Neural progenitor cell (in vitro differentiated cells): ENCODE measurements at regions not wholly inside any gene's neighbourhood (a gene's known extent, or its start where the extent isn't known, plus 50 kb on each side); places are given as distances from the start of the nearest gene placed in this dataset.
A peak's percentile ranks its signal among the peaks of the same experiment; 100 is the strongest.
"Not testable (repeated sequence)": the region's sequence is repeated elsewhere in the genome, so short reads cannot be mapped to it uniquely, and the experiment has no call there.

Source experiments
- DNase-seq: peaks from one replicate; pipeline ENCODE4 v3.0.0-alpha.2; 2016; ENCODE audit warnings: low spot score
- H2AFZ ChIP-seq: fragments of 200-600 bp; sonication (generic); replicated peaks from 2 replicates; pipeline ENCODE4 v1.6.1; 2016; ENCODE audit warnings: antibody characterized with exemption
- H3F3A ChIP-seq: fragments of 200-600 bp; sonication (generic); 2 replicates; pipeline ENCODE4 v1.6.1; 2016; ENCODE audit warnings: antibody characterized with exemption, low read depth
- H3K27ac ChIP-seq: fragments of 200-600 bp; sonication (generic); 2 replicates; pipeline ENCODE4 v1.5.1; 2016; ENCODE audit warnings: mild to moderate bottlenecking
- H3K27me3 ChIP-seq: fragments of 200-600 bp; sonication (generic); 2 replicates; pipeline ENCODE4 v1.6.1; 2016; ENCODE audit warnings: mild to moderate bottlenecking, moderate library complexity
- H3K36me3 ChIP-seq: fragments of 200-600 bp; sonication (generic); 2 replicates; pipeline ENCODE4 v1.5.1; 2016
- H3K4me1 ChIP-seq: fragments of 200-600 bp; sonication (generic); 2 replicates; pipeline ENCODE4 v1.6.1; 2016; ENCODE audit warnings: mixed run types
- H3K4me2 ChIP-seq: fragments of 200-600 bp; sonication (generic); 2 replicates; pipeline ENCODE4 v1.6.1; 2016
- H3K4me3 ChIP-seq: fragments of 200-600 bp; sonication (generic); 2 replicates; pipeline ENCODE4 v1.5.1; 2016
- H3K79me2 ChIP-seq: fragments of 200-600 bp; sonication (generic); 2 replicates; pipeline ENCODE4 v1.6.1; 2016; ENCODE audit warnings: low read depth
- H3K9ac ChIP-seq: fragments of 200-600 bp; sonication (generic); 2 replicates; pipeline ENCODE4 v1.6.1; 2016
- H3K9me3 ChIP-seq: fragments of 200-600 bp; sonication (generic); 2 replicates; pipeline ENCODE4 v1.5.1; 2016; ENCODE audit warnings: low read depth
- H4K20me1 ChIP-seq: fragments of 200-600 bp; sonication (generic); 2 replicates; pipeline ENCODE4 v1.6.1; 2016; ENCODE audit warnings: low read depth
- H3K27ac Mint-ChIP-seq: 3 replicates; pipeline ENCODE4 v1.8.0; 2021; ENCODE audit warnings: mixed read lengths
- H3K27me3 Mint-ChIP-seq: 2 replicates; pipeline ENCODE4 v1.8.0; 2022; ENCODE audit warnings: low read depth, mild to moderate bottlenecking, inconsistent platforms, moderate library complexity, mixed read lengths; ENCODE audit not compliant: insufficient read depth
- H3K36me3 Mint-ChIP-seq: 3 replicates; pipeline ENCODE4 v1.8.0; 2021; ENCODE audit warnings: mixed read lengths
- H3K4me1 Mint-ChIP-seq: 3 replicates; pipeline ENCODE4 v1.8.0; 2021; ENCODE audit warnings: mixed read lengths
- H3K4me3 Mint-ChIP-seq: 3 replicates; pipeline ENCODE4 v1.8.0; 2021; ENCODE audit warnings: mild to moderate bottlenecking, moderate library complexity, mixed read lengths
- H3K9me3 Mint-ChIP-seq: 3 replicates; pipeline ENCODE4 v1.8.0; 2020; ENCODE audit warnings: mixed read lengths
- CTCF ChIP-seq: fragments of 200-600 bp; sonication (generic); IDR thresholded peaks from 2 replicates; pipeline ENCODE4 v1.5.1; 2017; ENCODE audit warnings: antibody characterized with exemption, mild to moderate bottlenecking
- EZH2 ChIP-seq: fragments of 200-600 bp; sonication (generic); IDR thresholded peaks from 2 replicates; pipeline ENCODE4 v1.6.1; 2017; ENCODE audit warnings: antibody characterized with exemption, mild to moderate bottlenecking, moderate library complexity
- EZH2phosphoT487 ChIP-seq: fragments of 200-600 bp; sonication (generic); IDR thresholded peaks from 2 replicates; pipeline ENCODE4 v1.6.1; 2017; ENCODE audit warnings: antibody characterized with exemption

DNA sequence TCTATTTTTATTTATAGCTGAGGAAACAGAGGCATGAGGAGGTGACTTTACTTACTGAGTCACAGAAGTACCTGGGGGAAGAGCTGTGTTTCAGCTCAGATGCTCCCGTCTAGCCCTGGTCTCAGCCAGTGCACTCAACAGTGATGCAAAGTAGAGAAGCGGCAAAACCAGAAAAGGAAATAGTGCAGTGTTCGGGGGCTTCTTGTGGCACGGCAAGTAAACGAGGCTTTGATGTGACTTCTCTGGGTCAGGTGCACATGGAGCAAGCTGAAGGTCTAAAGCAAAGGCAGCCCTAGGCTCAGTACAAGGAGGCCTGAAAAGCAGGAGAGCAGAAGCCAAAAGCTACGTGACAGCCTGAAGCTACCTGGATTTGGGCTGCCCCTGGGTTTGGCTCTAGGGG lies 526.7 kb upstream of the ADAMTS16 start:
- no peak overlapping the region for H3K9ac ChIP-seq
- H3K4me3 ChIP-seq, result no peak overlapping the region
- no peaks in the 10 kb centered on the region for H3K79me2 ChIP-seq
- no peaks in the 10 kb centered on the region for H3K4me1 ChIP-seq
- no peaks in the 10 kb centered on the region for H3K36me3 ChIP-seq
- no peaks in the 10 kb centered on the region for H3K9me3 ChIP-seq
- Mint-ChIP-seq H3K36me3 (no peaks in the 10 kb centered on the region), H3K9me3 (peaks cover 10% of the 10 kb centered on the region), H3K4me3 (no peak overlapping the region), H3K27ac (no peak overlapping the region), H3K4me1 (no peaks in the 10 kb centered on the region), H3K27me3 (no peaks in the 10 kb centered on the region)
- DNase-seq, result no peak
- H4K20me1 ChIP-seq, result no peaks in the 10 kb centered on the region
- H3K27me3 ChIP-seq, result no peaks in the 10 kb centered on the region
- TF ChIP-seq EZH2 (no peak), CTCF (no peak), EZH2phosphoT487 (no peak)
- H3K4me2 ChIP-seq, result no peak overlapping the region
- no peak overlapping the region for H2AFZ ChIP-seq
- H3F3A ChIP-seq, result no peaks in the 10 kb centered on the region
- H3K27ac ChIP-seq, result no peak overlapping the region

GRCh38 chr5:4614088-4614487 lies 526.0 kb upstream of the ADAMTS16 start:
- Mint-ChIP-seq H3K36me3 (no peaks in the 10 kb centered on the region), H3K9me3 (peaks cover 7% of the 10 kb centered on the region), H3K27me3 (no peaks in the 10 kb centered on the region), H3K4me3 (no peak overlapping the region), H3K27ac (no peak overlapping the region), H3K4me1 (no peaks in the 10 kb centered on the region)
- no peaks in the 10 kb centered on the region for H3K27me3 ChIP-seq
- no peaks in the 10 kb centered on the region for H3K79me2 ChIP-seq
- no peak overlapping the region for H3K4me3 ChIP-seq
- no peak overlapping the region for H2AFZ ChIP-seq
- H3K4me1 ChIP-seq, result no peaks in the 10 kb centered on the region
- H4K20me1 ChIP-seq, result no peaks in the 10 kb centered on the region
- TF ChIP-seq CTCF (no peak), EZH2 (no peak), EZH2phosphoT487 (no peak)
- DNase-seq, result peak; percentile 8
- no peaks in the 10 kb centered on the region for H3F3A ChIP-seq
- no peaks in the 10 kb centered on the region for H3K9me3 ChIP-seq
- no peak overlapping the region for H3K27ac ChIP-seq
- H3K4me2 ChIP-seq, result no peak overlapping the region
- no peaks in the 10 kb centered on the region for H3K36me3 ChIP-seq
- no peak overlapping the region for H3K9ac ChIP-seq

- H3K4me3 Mint-ChIP-seq, H2AFZ ChIP-seq, H3K36me3 ChIP-seq, H3K27ac Mint-ChIP-seq, H3K4me3 ChIP-seq, H3K9me3 Mint-ChIP-seq, H3K27ac ChIP-seq, H3K27me3 Mint-ChIP-seq, H3F3A ChIP-seq, H4K20me1 ChIP-seq, H3K9ac ChIP-seq, DNase-seq, H3K4me1 ChIP-seq, H3K79me2 ChIP-seq, H3K36me3 Mint-ChIP-seq, H3K9me3 ChIP-seq, H3K4me1 Mint-ChIP-seq, H3K4me2 ChIP-seq, H3K27me3 ChIP-seq: not testable (repeated sequence)
Measured at GRCh38 chr5:4615369-4615768, 524.8 kb upstream of the ADAMTS16 start.

- H3K4me3 Mint-ChIP-seq, result no peak overlapping the region
- H3K27me3 Mint-ChIP-seq, result no peaks in the 10 kb centered on the region
- H3K4me1 Mint-ChIP-seq, result peaks cover 35% of the 10 kb centered on the region
- Histone ChIP-seq H3K4me3 (no peak overlapping the region), H3K9me3 (peaks cover 3% of the 10 kb centered on the region), H3F3A (no peaks in the 10 kb centered on the region), H3K79me2 (no peaks in the 10 kb centered on the region), H3K4me2 (no peak overlapping the region), H3K27ac (no peak overlapping the region), H2AFZ (no peak overlapping the region), H3K9ac (no peak overlapping the region), H4K20me1 (no peaks in the 10 kb centered on the region), H3K27me3 (no peaks in the 10 kb centered on the region), H3K36me3 (no peaks in the 10 kb centered on the region), H3K4me1 (peaks cover 15% of the 10 kb centered on the region)
- no peaks in the 10 kb centered on the region for H3K36me3 Mint-ChIP-seq
- DNase-seq, result no peak
- no peak overlapping the region for H3K27ac Mint-ChIP-seq
- peaks cover 20% of the 10 kb centered on the region for H3K9me3 Mint-ChIP-seq
- TF ChIP-seq EZH2phosphoT487 (no peak), CTCF (no peak), EZH2 (no peak)
Measured at GRCh38 chr5:4625206-4625896, 514.8 kb upstream of the ADAMTS16 start.
